T-cell (primary cell): ENCODE measurements at regions not wholly inside any gene's neighbourhood (a gene's known extent, or its start where the extent isn't known, plus 50 kb on each side); places are given as distances from the start of the nearest gene placed in this dataset.
"Not testable (repeated sequence)": the region's sequence is repeated elsewhere in the genome, so short reads cannot be mapped to it uniquely, and the experiment has no call there.

Source experiments
- ATAC-seq, 4 experiments: fragments of 200-7000 bp in 3 of 4; fragments of 150-1000 bp in 1 of 4; cut with Tn5 transposase; replicated peaks in 1 of 4; 1 replicate in 3 of 4; 2 replicates in 1 of 4; pipeline ENCODE4 v1.10.0; 2021; ENCODE audit warnings: moderate library complexity in 3 of 4, mild to moderate bottlenecking in 2 of 4, moderate number of reproducible peaks in 1 of 4
- CTCF ChIA-PET, 2 donors: fragments of 300-600 bp; sonication (Branson Sonifier 250); formaldehyde crosslinking; loops; one replicate each; lab custom pipeline; 2022; ENCODE audit warnings: antibody characterized with exemption in 2 of 2; lab: Charles Lee
- POLR2A ChIA-PET, 2 donors: fragments of 300-600 bp; sonication (Branson Sonifier 250); formaldehyde crosslinking; loops; one replicate each; lab custom pipeline; 2022; ENCODE audit warnings: antibody characterized with exemption in 2 of 2; lab: Charles Lee
- DNase-seq, 35 experiments: peaks; one replicate each; pipeline versions ENCODE4 v3.0.0 to v3.0.0-alpha.2; 2013 to 2023
- H3K27ac ChIP-seq: one replicate; pipeline ENCODE4 v1.5.1; 2013; ENCODE audit warnings: low read length
- H3K27me3 ChIP-seq, 2 experiments: replicated peaks in 1 of 2; 1 replicate in 1 of 2; 2 replicates in 1 of 2; pipeline versions ENCODE4 v1.6.1 to v1.7.0; 2013; ENCODE audit warnings: low read length in 1 of 2, mixed read lengths in 1 of 2; ENCODE audit not compliant: control insufficient read depth in 2 of 2, insufficient read depth in 2 of 2; ENCODE audit errors: extremely low read depth in 1 of 2
- H3K36me3 ChIP-seq, 2 donors: 1 replicate in 1 of 2; 2 replicates in 1 of 2; pipeline versions ENCODE4 v1.6.1 to v1.7.0; 2013; ENCODE audit warnings: low read length in 1 of 2; ENCODE audit not compliant: control insufficient read depth in 2 of 2, insufficient read depth in 1 of 2; ENCODE audit errors: extremely low read depth in 1 of 2
- H3K4me1 ChIP-seq, 2 experiments: 1 replicate in 1 of 2; 2 replicates in 1 of 2; pipeline versions ENCODE4 v1.6.1 to v1.7.0; 2013; ENCODE audit warnings: low read length in 2 of 2, mixed read lengths in 1 of 2; ENCODE audit not compliant: insufficient read depth in 2 of 2, control insufficient read depth in 1 of 2; ENCODE audit errors: extremely low read depth in 1 of 2
- H3K4me3 ChIP-seq, 2 donors: 1 replicate in 1 of 2; 2 replicates in 1 of 2; pipeline versions ENCODE4 v1.5.1 to v1.7.0; 2013; ENCODE audit warnings: mild to moderate bottlenecking in 2 of 2, low read length in 1 of 2, moderate library complexity in 1 of 2; ENCODE audit not compliant: control insufficient read depth in 1 of 2; ENCODE audit errors: extremely low read depth in 1 of 2
- H3K9me3 ChIP-seq: 2 replicates; pipeline ENCODE4 v1.7.0; 2013
- H3K27ac Mint-ChIP-seq, 2 donors: one replicate each; pipeline ENCODE4 v1.8.0; 2020 to 2021; ENCODE audit warnings: mild to moderate bottlenecking in 2 of 2, mixed read lengths in 2 of 2
- H3K27me3 Mint-ChIP-seq, 2 donors: one replicate each; pipeline ENCODE4 v1.8.0; 2021 to 2022; ENCODE audit warnings: mixed read lengths in 2 of 2
- H3K36me3 Mint-ChIP-seq: one replicate; pipeline ENCODE4 v1.8.0; 2021; ENCODE audit warnings: mixed read lengths
- H3K4me1 Mint-ChIP-seq, 3 donors: one replicate each; pipeline ENCODE4 v1.8.0; 2020 to 2022; ENCODE audit warnings: mixed read lengths in 3 of 3, mild to moderate bottlenecking in 1 of 3
- H3K4me3 Mint-ChIP-seq, 3 donors: one replicate each; pipeline ENCODE4 v1.8.0; 2020 to 2022; ENCODE audit warnings: mild to moderate bottlenecking in 3 of 3, mixed read lengths in 3 of 3, moderate library complexity in 3 of 3
- H3K9me3 Mint-ChIP-seq, 3 donors: one replicate each; pipeline ENCODE4 v1.8.0; 2020 to 2022; ENCODE audit warnings: mixed read lengths in 3 of 3
- WGBS: methylation state at CpG from one replicate; pipeline ENCODE4 v1.1.5; 2013; ENCODE audit warnings: missing lambda C conversion rate; ENCODE audit not compliant: insufficient coverage; 5-methylcytosine and 5-hydroxymethylcytosine counted together

- H3K27me3 ChIP-seq, CTCF ChIA-PET: not testable (repeated sequence)
These were observed 63.8 kb upstream of the ANXA1 start for GRCh38 chr9:73087876-73088275.

GRCh38 chr9:73083519-73083918 is 68.1 kb upstream of the ANXA1 start:
- CTCF ChIA-PET, result no interaction called here
- POLR2A ChIA-PET, result no interaction called here
- peaks cover 0 to 18% of the 10 kb centered on the region in 2 donors for H3K27me3 Mint-ChIP-seq
- Histone ChIP-seq H3K27me3 (no peaks in the 10 kb centered on the region), H3K9me3 (no peaks in the 10 kb centered on the region), H3K27ac (no peak overlapping the region), H3K4me1 (no peaks in the 10 kb centered on the region), H3K4me3 (no peak overlapping the region), H3K36me3 (no peaks in the 10 kb centered on the region)
- H3K36me3 Mint-ChIP-seq, result no peaks in the 10 kb centered on the region
- H3K27ac Mint-ChIP-seq, result no peak overlapping the region
- ATAC-seq (no peak), DNase-seq (no peak)
- no peaks in the 10 kb centered on the region for H3K9me3 Mint-ChIP-seq
- no peaks in the 10 kb centered on the region for H3K4me1 Mint-ChIP-seq
- H3K4me3 Mint-ChIP-seq, result no peak overlapping the region

More at GRCh38 chr9:73087876-73088275, 63.8 kb upstream of the ANXA1 start:
- POLR2A ChIA-PET, H3K27ac Mint-ChIP-seq, DNase-seq, H3K4me3 Mint-ChIP-seq, H3K27ac ChIP-seq, H3K36me3 Mint-ChIP-seq, H3K4me1 ChIP-seq, H3K4me1 Mint-ChIP-seq, ATAC-seq, H3K36me3 ChIP-seq, H3K9me3 ChIP-seq, H3K9me3 Mint-ChIP-seq, H3K4me3 ChIP-seq: not testable (repeated sequence)
- H3K27me3 Mint-ChIP-seq, result peaks cover 0 to 15% of the 10 kb centered on the region in 2 donors
- WGBS, result no CpG with 5 or more reads among the region's 4 CpGs

GRCh38 chr9:73081979-73082657 is 69.5 kb upstream of the ANXA1 start:
- no CpG with 5 or more reads among the region's 2 CpGs for WGBS
- Mint-ChIP-seq H3K9me3 (no peaks in the 10 kb centered on the region), H3K27me3 (peaks cover 4 to 13% of the 10 kb centered on the region in 2 donors), H3K4me1 (no peaks in the 10 kb centered on the region), H3K27ac (no peak overlapping the region), H3K4me3 (no peak overlapping the region), H3K36me3 (no peaks in the 10 kb centered on the region)
- Histone ChIP-seq H3K27me3 (no peaks in the 10 kb centered on the region), H3K36me3 (no peaks in the 10 kb centered on the region), H3K27ac (no peak overlapping the region), H3K4me1 (no peaks in the 10 kb centered on the region), H3K9me3 (no peaks in the 10 kb centered on the region), H3K4me3 (no peak overlapping the region)
- ChIA-PET POLR2A (no interaction called here), CTCF (interaction anchor here in 1 of 2 donors (0.5 to 1.5 kb wide), 3 partner anchors 23 to 1043 kb away, joined by 3 read pairs; no protein-coding TSS in a partner anchor)
- peak in 1 of 4 experiments; percentile 40 for ATAC-seq
- peak in 1 of 35 experiments; percentile 45 for DNase-seq

GRCh38 chr9:73080110-73080694 is 71.5 kb upstream of the ANXA1 start:
- H3K4me3 ChIP-seq, result no peak overlapping the region
- no peak for DNase-seq
- H3K27ac Mint-ChIP-seq, result no peak overlapping the region
- no peaks in the 10 kb centered on the region for H3K4me1 ChIP-seq
- peaks cover 8 to 11% of the 10 kb centered on the region in 2 donors for H3K27me3 Mint-ChIP-seq
- H3K36me3 ChIP-seq, result no peaks in the 10 kb centered on the region
- no peaks in the 10 kb centered on the region for H3K27me3 ChIP-seq
- H3K9me3 ChIP-seq, result no peaks in the 10 kb centered on the region
- H3K4me3 Mint-ChIP-seq, result no peak overlapping the region
- POLR2A ChIA-PET, result interaction anchor here in 1 of 2 donors (0.6 kb wide), 1 partner anchor 605 kb away, joined by 11 read pairs; no protein-coding TSS in a partner anchor
- 100% methylated on average over 1 of the region's 3 CpGs for WGBS
- no peaks in the 10 kb centered on the region for H3K36me3 Mint-ChIP-seq
- H3K4me1 Mint-ChIP-seq, result no peaks in the 10 kb centered on the region
- H3K9me3 Mint-ChIP-seq, result no peaks in the 10 kb centered on the region
- CTCF ChIA-PET, result interaction anchor here (0.7 to 1.4 kb wide), 6 partner anchors 12 to 120 kb away, joined by 3 to 5 read pairs (median 4); no protein-coding TSS in a partner anchor
- ATAC-seq, result no peak
- no peak overlapping the region for H3K27ac ChIP-seq

GRCh38 chr9:73079326-73079725 is 72.3 kb upstream of the ANXA1 start:
- CTCF ChIA-PET, result interaction anchor here (0.6 to 1.8 kb wide), 5 partner anchors 13 to 170 kb away, joined by 3 to 6 read pairs (median 4); no protein-coding TSS in a partner anchor
- no peaks in the 10 kb centered on the region for H3K9me3 ChIP-seq
- no peaks in the 10 kb centered on the region for H3K27me3 ChIP-seq
- ATAC-seq, result peak in 1 of 4 experiments; percentile 45
- no peaks in the 10 kb centered on the region for H3K36me3 ChIP-seq
- no peaks in the 10 kb centered on the region for H3K4me1 Mint-ChIP-seq
- POLR2A ChIA-PET, result interaction anchor here in 1 of 2 donors (0.6 kb wide), 1 partner anchor 606 kb away, joined by 11 read pairs; no protein-coding TSS in a partner anchor
- no peaks in the 10 kb centered on the region for H3K9me3 Mint-ChIP-seq
- no peaks in the 10 kb centered on the region for H3K36me3 Mint-ChIP-seq
- DNase-seq, result peak in 1 of 35 experiments; percentile 30
- H3K4me3 ChIP-seq, result no peak overlapping the region
- H3K27me3 Mint-ChIP-seq, result peaks cover 8% of the 10 kb centered on the region in 2 donors
- WGBS, result no CpG with 5 or more reads among the region's 1 CpG
- H3K4me3 Mint-ChIP-seq, result no peak overlapping the region
- no peaks in the 10 kb centered on the region for H3K4me1 ChIP-seq
- no peak overlapping the region for H3K27ac ChIP-seq
- no peak overlapping the region for H3K27ac Mint-ChIP-seq

- H3K36me3 ChIP-seq, result no peaks in the 10 kb centered on the region
- ChIA-PET CTCF (interaction anchor here in 1 of 2 donors (1.8 kb wide), 1 partner anchor 11 kb away, joined by 6 read pairs; no protein-coding TSS in a partner anchor), POLR2A (no interaction called here)
- Mint-ChIP-seq H3K4me1 (no peaks in the 10 kb centered on the region), H3K36me3 (no peaks in the 10 kb centered on the region), H3K9me3 (no peaks in the 10 kb centered on the region), H3K27me3 (peaks cover 13 to 14% of the 10 kb centered on the region in 2 donors), H3K4me3 (no peak overlapping the region), H3K27ac (no peak overlapping the region)
- no peaks in the 10 kb centered on the region for H3K4me1 ChIP-seq
- H3K27me3 ChIP-seq, result no peaks in the 10 kb centered on the region
- H3K27ac ChIP-seq, result no peak overlapping the region
- ATAC-seq (no peak), DNase-seq (no peak)
- H3K9me3 ChIP-seq, result no peaks in the 10 kb centered on the region
- H3K4me3 ChIP-seq, result no peak overlapping the region
These were observed 74.0 kb upstream of the ANXA1 start for GRCh38 chr9:73077625-73078030.
